Lung (tissue), 11 donors: ENCODE measurements at regions not wholly inside any gene's neighbourhood (a gene's known extent, or its start where the extent isn't known, plus 50 kb on each side); places are given as distances from the start of the nearest gene placed in this dataset.

Experiments used
- ATAC-seq: fragments of 200-7000 bp; cut with Tn5 transposase; one replicate; pipeline ENCODE4 v1.9.1; 2020; ENCODE audit warnings: moderate number of reproducible peaks; ENCODE audit not compliant: insufficient read depth, low FRiP score
- DNase-seq, 3 donors: peaks; one replicate each; pipeline ENCODE4 v3.0.0-alpha.2; 2013 to 2017
- H3K27ac ChIP-seq, 2 donors: one replicate each; pipeline ENCODE4 v1.5.1; 2013; ENCODE audit warnings: mild to moderate bottlenecking in 2 of 2, moderate library complexity in 2 of 2, control low read depth in 1 of 2, inconsistent platforms in 1 of 2, low read depth in 1 of 2, low read length in 1 of 2
- H3K27me3 ChIP-seq, 3 donors: one replicate each; pipeline ENCODE4 v1.5.1; 2013; ENCODE audit warnings: low read length in 2 of 3; ENCODE audit not compliant: control insufficient read depth in 3 of 3, insufficient read depth in 3 of 3
- H3K36me3 ChIP-seq, 4 donors: one replicate each; pipeline ENCODE4 v1.5.1; 2013; ENCODE audit warnings: low read length in 4 of 4, mild to moderate bottlenecking in 1 of 4, moderate library complexity in 1 of 4; ENCODE audit not compliant: control insufficient read depth in 4 of 4, insufficient read depth in 4 of 4
- H3K4me1 ChIP-seq, 5 donors: one replicate each; pipeline ENCODE4 v1.5.1; 2013; ENCODE audit warnings: low read length in 5 of 5, mild to moderate bottlenecking in 2 of 5, moderate library complexity in 1 of 5; ENCODE audit not compliant: control insufficient read depth in 5 of 5, insufficient read depth in 5 of 5
- H3K4me3 ChIP-seq: one replicate; pipeline ENCODE4 v1.5.1; 2013; ENCODE audit warnings: mild to moderate bottlenecking, control low read depth, moderate library complexity
- H3K9ac ChIP-seq, 2 donors: one replicate each; pipeline ENCODE4 v1.5.1; 2013; ENCODE audit warnings: low read length in 2 of 2, control low read depth in 1 of 2; ENCODE audit not compliant: insufficient read depth in 1 of 2
- H3K9me3 ChIP-seq, 4 donors: one replicate each; pipeline ENCODE4 v1.5.1; 2013; ENCODE audit warnings: low read length in 3 of 4, mild to moderate bottlenecking in 1 of 4, moderate library complexity in 1 of 4; ENCODE audit not compliant: control insufficient read depth in 4 of 4, insufficient read depth in 3 of 4
- CTCF ChIP-seq: IDR thresholded peaks from 2 replicates; pipeline ENCODE4 v1.5.1; 2012; ENCODE audit warnings: mild to moderate bottlenecking; ENCODE audit errors: control extremely low read depth, extremely low read depth
- WGBS, 2 donors: extraction: QIAGEN DNeasy Blood & Tissue Kit; methylation state at CpG; one replicate each; pipeline ENCODE4 v1.1.7; 2013; 5-methylcytosine and 5-hydroxymethylcytosine counted together
- donor health status: control.
- donor health status: control.
- donor health status: Bipolar disorder and iron deficiency.
- donor health status: healthy.
- donor health status: DM: yes; HTN: yes; CAD: no.

DNA sequence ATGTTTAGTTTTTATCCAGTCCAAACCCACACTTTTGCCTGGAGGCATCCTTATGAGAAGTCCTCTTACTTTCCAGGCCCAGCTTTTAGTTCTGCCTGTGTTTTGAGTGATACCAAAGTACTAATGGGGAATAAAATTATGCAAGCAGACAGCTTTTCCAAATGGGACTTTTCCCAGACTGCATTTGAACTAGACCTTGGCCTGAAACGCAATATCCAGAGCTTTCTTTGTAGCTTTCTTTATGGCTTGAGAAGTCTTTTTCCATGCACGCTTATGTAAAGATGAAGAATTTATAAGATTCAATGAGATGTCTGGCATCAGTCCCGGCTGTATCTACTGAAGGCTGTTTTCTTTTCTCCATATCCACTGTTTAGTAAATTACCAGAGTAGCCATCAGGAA is 236.6 kb upstream of the RAB4A start:
- Histone ChIP-seq H3K9me3 (no peaks in the 10 kb centered on the region), H3K9ac (no peak overlapping the region), H3K4me3 (no peak overlapping the region), H3K27me3 (no peaks in the 10 kb centered on the region), H3K27ac (no peak overlapping the region), H3K36me3 (no peaks in the 10 kb centered on the region), H3K4me1 (peaks cover 0 to 23% (median 3%) of the 10 kb centered on the region in 5 donors)
- 80 to 84% methylated on average over 3 of the region's 3 CpGs for WGBS, 2 donors
- DNase-seq (peak; percentile 45 to 96 (median 89)), ATAC-seq (no peak)
- no peak for TF ChIP-seq CTCF

GRCh38 chr1:229035054-229035747 is 235.7 kb upstream of the RAB4A start:
- Histone ChIP-seq H3K4me1 (peaks cover 0 to 23% (median 3%) of the 10 kb centered on the region in 5 donors), H3K36me3 (no peaks in the 10 kb centered on the region), H3K9me3 (no peaks in the 10 kb centered on the region), H3K4me3 (no peak overlapping the region), H3K9ac (no peak overlapping the region), H3K27ac (no peak overlapping the region), H3K27me3 (no peaks in the 10 kb centered on the region)
- no peak for ATAC-seq
- WGBS, 2 donors, result 81 to 82% methylated on average over 6 of the region's 6 CpGs
- TF ChIP-seq CTCF, result no peak
- no peak for DNase-seq

DNA sequence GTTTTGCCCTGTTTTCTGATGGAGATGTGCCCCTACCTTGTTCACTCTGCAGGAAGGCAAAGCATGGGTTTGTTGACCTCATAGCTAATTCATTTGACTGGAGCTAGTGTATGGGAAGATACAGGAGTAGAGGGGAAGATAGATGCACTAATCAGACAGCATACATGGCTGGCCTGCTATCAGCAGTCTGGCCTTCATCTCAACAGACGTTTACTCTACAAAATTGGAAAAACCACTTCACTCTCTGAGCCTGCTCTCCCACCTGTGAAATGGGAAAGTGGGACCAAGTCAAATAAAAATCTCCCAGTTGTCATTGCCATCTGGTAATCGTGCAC is 235.2 kb upstream of the RAB4A start:
- TF ChIP-seq CTCF, result no peak
- Histone ChIP-seq H3K4me1 (peaks cover 0 to 20% (median 3%) of the 10 kb centered on the region in 5 donors), H3K4me3 (no peak overlapping the region), H3K9me3 (no peaks in the 10 kb centered on the region), H3K27ac (no peak overlapping the region), H3K36me3 (no peaks in the 10 kb centered on the region), H3K9ac (no peak overlapping the region), H3K27me3 (no peaks in the 10 kb centered on the region)
- DNase-seq (no peak), ATAC-seq (no peak)
- WGBS, 2 donors, result 74 to 93% methylated on average over 2 of the region's 2 CpGs
